HG03342 (cell line): ENCODE measurements at regions not wholly inside any gene's neighbourhood (a gene's known extent, or its start where the extent isn't known, plus 50 kb on each side); places are given as distances from the start of the nearest gene placed in this dataset.

ENCODE experiments used
- ATAC-seq: cut with Tn5 transposase; IDR thresholded peaks from one replicate; pipeline ENCODE4 v1.9.1; 2021; ENCODE audit warnings: mild to moderate bottlenecking, moderate library complexity; ENCODE audit not compliant: unreplicated experiment

DNA sequence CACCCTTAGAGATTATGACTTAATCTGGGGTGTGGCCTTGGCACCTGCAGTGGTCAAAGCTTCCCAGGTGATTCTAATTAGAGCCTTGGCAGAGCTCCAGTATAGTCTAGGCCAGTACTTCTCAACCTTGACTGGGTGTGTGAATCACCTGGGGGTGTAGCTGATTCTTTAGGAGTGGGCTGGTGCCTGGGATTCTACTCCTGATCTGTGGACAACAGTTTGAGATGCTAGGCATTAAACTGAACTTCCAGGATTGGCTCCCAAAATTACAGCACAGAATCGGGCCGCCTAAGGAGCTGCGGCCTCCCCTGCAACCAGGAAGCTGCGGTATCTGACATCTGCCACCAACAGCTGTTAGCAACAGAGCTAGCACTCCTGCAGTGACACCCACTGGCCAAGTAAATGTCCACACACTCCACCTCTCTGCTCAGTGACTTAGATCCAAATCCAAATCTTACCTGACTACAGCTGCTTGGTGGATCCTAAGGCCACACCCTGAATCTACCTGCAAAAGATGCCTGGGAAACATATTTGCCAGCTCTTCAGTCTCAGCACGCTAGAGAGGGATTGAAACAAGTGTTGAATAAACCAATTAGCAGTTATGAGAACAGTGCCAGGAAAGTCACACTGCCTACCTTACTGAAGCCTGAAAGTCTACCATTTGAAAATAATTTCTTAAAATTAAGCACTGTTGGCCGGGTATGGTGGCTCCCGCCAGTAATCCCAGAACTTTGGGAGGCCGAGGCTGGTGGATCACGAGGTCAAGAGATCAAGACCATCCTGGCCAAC lies 126.7 kb downstream of the UNC5CL start:
- peak; percentile 94 for ATAC-seq

DNA sequence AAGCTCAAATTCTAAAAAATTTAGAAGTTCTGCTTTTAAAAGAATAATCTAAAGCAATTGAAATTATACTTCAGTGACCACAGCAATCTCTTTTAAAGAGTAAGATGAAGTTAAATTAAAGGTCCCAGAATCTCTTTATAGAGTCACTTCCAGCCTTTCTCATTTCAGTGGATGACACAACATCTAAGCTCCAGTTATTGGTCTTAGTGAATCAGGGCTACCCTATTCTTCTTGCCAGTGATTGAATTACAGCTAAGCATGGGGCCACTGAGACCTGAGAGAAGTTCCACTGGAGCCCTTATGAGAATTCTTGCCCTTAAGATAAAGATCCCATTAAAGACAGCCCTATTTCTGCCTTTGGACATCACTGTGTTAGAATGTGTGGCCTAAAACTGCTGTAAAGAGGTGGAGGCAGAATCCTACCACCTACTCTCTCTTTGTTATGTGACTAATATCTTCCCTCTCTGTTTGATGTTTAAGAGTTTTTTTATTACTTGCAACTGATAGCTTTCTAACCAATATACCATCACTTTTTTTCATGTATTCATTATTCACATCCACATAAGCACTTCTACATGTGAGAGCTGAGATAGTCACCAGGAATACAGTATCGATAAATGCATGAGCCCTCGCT lies 128.6 kb downstream of the UNC5CL start:
- no peak for ATAC-seq

- no peak for ATAC-seq
Observed at GRCh38 chr6:40909811-40910210, 129.2 kb downstream of the UNC5CL start.

GRCh38 chr6:40907198-40907701 lies 131.8 kb downstream of the UNC5CL start:
- no peak for ATAC-seq

DNA sequence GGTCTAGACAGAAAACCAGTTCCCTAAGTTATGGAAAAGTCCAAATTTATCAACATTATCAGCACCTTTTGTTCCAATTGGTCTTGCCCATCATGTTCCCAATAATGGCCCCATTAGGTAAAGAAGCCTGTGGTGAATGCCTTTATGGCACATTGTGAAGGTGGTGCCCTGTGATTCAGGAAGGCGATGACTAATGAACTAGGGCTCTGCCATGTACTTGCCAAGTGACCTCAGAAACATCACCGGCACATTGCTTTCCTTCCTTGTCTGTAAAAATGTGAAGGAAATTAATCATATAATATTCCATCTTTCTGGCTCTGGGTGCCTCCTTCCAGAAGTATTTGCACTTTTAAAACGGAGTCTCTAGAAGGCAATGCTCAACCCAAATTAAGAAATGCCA lies 132.3 kb downstream of the UNC5CL start:
- no peak for ATAC-seq

DNA sequence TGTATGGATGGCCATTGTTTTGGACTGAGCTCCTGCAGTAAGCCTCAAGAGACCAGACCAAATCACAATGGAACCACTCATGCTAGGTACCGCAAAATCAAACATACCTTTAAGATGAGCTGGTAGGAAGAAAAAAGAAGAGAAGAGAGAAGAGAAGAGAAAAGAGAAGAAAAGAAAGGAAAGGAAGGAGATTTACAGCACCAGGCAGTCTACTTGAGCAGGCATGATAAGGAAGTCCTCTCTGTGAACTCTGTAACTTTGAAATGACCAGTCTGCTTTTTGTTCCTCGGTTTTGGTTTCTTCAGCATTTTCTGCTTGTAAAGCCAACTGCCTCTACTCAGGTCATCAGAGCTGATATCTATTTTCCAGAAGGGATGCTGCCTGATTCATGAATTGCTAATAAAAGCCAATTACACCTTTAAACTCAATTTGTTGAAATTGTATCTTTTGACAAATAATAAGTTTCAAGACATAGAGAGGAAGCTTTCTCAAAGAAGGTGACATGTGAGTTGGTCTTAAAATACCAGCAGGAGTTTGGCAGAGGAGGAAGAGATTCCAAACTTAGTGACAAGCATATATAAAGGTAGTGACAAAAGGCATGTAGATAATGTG lies 134.3 kb downstream of the UNC5CL start:
- no peak for ATAC-seq

GRCh38 chr6:40903456-40903855 lies 135.6 kb downstream of the UNC5CL start:
- ATAC-seq = no peak

- no peak for ATAC-seq
Observed at GRCh38 chr6:40901322-40902055, 137.5 kb downstream of the UNC5CL start.

DNA sequence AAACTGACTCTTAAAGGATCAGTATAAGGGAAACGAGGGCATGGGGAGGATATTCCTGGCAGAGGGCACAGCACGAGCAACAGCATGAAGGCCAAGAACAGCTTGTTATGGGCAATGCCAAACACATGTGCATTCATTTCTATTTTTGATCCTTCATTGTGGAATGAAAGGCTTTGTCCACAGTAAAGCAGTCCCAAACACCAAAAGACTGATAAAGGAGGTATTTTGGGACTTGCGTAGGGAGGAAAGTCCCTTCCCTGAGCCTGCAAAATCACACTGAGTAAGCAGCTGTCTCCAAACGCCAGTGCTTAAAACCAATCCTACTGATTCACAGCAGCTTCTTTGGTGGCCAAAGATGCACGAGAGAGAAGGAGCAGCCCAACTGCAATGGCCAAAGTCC lies 138.2 kb downstream of the UNC5CL start:
- ATAC-seq = no peak

GRCh38 chr6:40899684-40900155 lies 139.3 kb downstream of the UNC5CL start:
- no peak for ATAC-seq

DNA sequence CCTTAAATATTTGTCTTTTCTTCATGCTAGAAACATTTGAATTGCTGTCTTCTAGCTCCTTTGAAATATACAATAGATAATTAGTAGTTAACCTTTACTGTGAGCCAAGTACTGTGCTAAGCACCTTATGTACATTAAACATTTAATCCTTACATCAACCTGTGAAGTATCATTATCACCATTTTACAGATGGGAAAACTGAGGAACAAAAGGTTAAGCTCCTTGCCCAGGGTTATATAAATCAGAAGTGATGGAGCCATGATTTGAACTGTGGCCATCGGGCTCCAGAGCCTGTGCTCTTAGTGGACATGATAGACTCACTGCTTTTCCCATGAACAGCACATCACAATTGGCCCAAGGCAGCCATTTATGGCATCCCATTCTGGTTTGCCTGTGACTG lies 140.9 kb downstream of the UNC5CL start:
- ATAC-seq = no peak

GRCh38 chr6:40897390-40898003 lies 141.5 kb downstream of the UNC5CL start:
- no peak for ATAC-seq

DNA sequence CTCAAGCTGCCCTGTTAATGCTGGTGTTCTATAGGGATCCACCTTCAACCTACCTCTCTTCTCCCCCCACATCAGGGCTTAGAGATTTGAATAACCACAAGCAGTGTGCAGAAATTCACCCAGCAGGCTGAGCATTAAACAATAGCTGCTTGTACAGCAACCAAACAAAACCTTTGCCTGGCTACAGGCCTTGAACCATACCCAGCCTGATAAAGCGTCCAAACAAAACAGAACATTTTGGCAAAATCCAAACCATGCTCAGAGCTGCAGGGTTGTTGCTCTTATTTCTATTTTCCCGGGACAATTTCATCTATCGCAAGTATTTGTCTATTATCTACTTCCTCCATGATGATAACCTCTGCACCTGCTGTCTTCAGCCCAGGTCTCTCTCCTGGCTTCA lies 142.3 kb downstream of the UNC5CL start:
- ATAC-seq = no peak

DNA sequence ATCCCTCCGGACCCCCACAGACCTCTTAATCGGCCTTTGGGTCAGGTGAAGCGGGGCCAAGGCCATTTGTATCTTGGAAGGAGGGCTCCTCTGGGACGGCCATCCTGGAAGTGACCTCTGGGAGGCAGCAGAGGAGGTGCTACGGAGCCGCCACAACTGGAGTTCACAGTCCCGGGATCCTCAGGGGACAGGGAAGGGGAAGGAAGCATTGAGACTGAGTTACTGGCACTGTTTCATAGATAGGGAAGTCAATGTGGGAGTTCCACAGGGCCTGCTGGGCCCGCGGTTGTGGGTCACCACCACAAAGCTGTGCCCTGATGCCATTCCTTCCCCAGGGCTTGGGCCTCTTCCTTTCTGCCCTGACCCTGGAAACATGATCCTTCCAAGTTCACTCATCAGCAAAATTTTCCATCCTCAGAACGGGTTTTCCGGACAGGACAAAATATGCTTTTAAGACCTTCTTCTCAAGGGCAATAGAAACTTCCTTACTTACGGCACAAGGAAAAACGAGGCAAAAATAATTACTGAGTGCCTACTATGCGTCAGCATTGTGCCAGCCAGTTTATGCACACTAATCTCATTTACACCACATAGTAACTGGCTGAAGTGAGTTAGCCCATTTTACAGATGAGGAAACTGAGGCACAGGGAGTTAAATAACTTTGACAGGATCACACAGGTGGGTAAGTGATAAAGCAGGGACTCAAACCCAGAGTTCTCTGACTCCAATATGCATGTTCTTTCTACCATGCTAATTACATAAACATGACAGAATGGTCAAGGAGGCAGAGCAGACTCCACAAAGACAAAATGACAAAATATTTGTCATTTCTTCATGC lies 143.8 kb downstream of the UNC5CL start:
- ATAC-seq = no peak

GRCh38 chr6:40893021-40893420 lies 146.0 kb downstream of the UNC5CL start:
- ATAC-seq = no peak

DNA sequence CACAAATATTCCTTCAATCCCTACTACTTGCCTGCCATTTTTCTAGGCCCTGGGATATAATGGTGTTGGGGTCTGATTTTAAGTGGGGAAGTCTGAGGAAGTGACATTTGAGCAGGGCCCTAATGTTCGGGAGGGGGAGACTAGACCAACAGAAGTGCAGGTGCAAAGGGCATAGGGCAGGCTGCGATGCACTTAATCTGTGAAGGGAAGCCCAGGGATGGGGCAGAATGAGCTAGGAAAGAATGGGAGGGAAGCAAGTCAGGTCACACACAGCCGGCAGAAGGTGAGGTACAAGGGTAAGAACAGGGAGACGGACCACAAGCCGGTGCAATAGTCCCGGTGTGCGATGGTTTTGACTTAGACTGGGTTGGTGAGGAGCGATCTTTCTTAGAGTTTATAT lies 146.8 kb downstream of the UNC5CL start:
- ATAC-seq = no peak

GRCh38 chr6:40891686-40892085 lies 147.3 kb downstream of the UNC5CL start:
- no peak for ATAC-seq

DNA sequence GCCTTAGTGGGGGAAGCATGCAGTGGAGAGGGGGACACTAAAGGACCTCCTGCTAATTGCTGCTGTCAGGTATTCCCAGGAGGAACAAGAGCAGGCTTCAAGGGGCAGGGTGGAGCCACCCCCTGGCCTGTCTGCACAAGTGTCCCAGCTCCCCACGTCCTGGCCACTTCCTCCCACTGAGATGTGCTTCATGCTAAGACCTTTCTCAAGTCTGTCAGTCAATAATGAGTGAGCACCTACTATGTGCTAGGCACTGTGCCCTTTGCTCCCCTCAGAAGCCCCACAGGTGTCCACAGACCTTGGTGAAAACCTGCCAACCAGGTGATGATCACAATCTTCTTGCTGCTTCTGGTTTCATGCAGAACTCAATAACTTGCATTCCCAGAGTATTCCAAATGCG lies 147.9 kb downstream of the UNC5CL start:
- no peak for ATAC-seq

DNA sequence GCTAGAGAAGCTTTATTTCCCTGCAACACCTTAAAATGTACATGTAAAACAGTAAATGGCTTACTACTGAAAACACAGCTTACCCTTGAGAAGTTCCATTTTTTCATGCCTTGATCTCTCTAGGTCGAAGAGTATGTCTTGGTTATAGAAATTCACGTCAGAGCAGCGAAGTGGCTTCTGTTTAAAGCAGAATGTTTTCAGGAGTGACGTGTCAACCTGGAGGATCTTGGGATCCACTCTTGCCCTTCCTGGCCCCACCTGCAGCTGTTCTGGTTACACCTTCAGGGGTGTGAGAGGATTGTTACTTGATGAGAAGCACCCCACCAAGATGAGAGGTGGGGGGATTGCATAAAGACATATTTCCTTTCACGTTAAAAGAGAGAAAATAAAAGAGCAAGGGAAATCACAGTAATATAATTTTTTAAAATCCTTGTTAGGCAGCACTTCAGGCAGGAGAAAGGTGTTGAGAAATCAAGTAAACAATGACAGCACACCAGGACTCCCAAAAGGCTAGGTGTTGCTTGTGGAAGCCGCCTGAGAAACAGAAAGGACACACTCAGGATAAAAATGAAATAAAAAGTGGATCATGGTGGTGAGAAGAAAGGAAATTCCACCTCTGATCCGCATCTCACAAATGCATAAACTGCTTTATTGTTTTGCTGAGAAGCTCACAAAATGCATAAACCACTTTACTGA lies 149.7 kb downstream of the UNC5CL start:
- no peak for ATAC-seq
